ENCODE measurements at regions not wholly inside any gene's neighbourhood (a gene's known extent, or its start where the extent isn't known, plus 50 kb on each side); places are given as distances from the start of the nearest gene placed in this dataset.
"Not testable (repeated sequence)": the region's sequence is repeated elsewhere in the genome, so short reads cannot be mapped to it uniquely, and the experiment has no call there.

GRCh38 chr16:31581065-31581464, 53.4 kb downstream of the AHSP start:
- not testable (repeated sequence) for DNase-seq (ENCODE audit: low spot score)

- DNase-seq (ENCODE audit: low spot score): not testable (repeated sequence)
These were observed 74.2 kb downstream of the AHSP start for GRCh38 chr16:31601737-31602384.

- DNase-seq (ENCODE audit: low spot score): no peak
These were observed 90.4 kb downstream of the AHSP start for GRCh38 chr16:31618130-31618529.

GRCh38 chr16:31636433-31636832, 108.7 kb downstream of the AHSP start:
- DNase-seq (ENCODE audit: low spot score): no peak

GRCh38 chr16:31641279-31641678, 113.6 kb downstream of the AHSP start:
- DNase-seq (ENCODE audit: low spot score): no peak

GRCh38 chr16:31655674-31656073, 128.0 kb downstream of the AHSP start:
- not testable (repeated sequence) for DNase-seq (ENCODE audit: low spot score)

- DNase-seq (ENCODE audit: low spot score): no peak
These were observed 137.2 kb downstream of the AHSP start for GRCh38 chr16:31664683-31665482.

GRCh38 chr16:31674686-31675085, 147.0 kb downstream of the AHSP start:
- no peak for DNase-seq (ENCODE audit: low spot score)

- no peak for DNase-seq (ENCODE audit: low spot score)
These were observed 149.0 kb downstream of the AHSP start for GRCh38 chr16:31676731-31677130.

GRCh38 chr16:31678649-31679325, 151.1 kb downstream of the AHSP start:
- DNase-seq (ENCODE audit: low spot score): no peak

- DNase-seq (ENCODE audit: low spot score): not testable (repeated sequence)
These were observed 161.6 kb downstream of the AHSP start for GRCh38 chr16:31689331-31689730.

GRCh38 chr16:31692338-31692737, 164.6 kb downstream of the AHSP start:
- DNase-seq (ENCODE audit: low spot score): not testable (repeated sequence)

GRCh38 chr16:31693733-31694132, 166.0 kb downstream of the AHSP start:
- DNase-seq (ENCODE audit: low spot score): no peak

- DNase-seq (ENCODE audit: low spot score): no peak
These were observed 166.8 kb downstream of the AHSP start for GRCh38 chr16:31694461-31694860.

- no peak for DNase-seq (ENCODE audit: low spot score)
These were observed 168.0 kb downstream of the AHSP start for GRCh38 chr16:31695667-31696066.

- peak; percentile 66 for DNase-seq (ENCODE audit: low spot score)
These were observed 169.5 kb downstream of the AHSP start for GRCh38 chr16:31696968-31697743.

GRCh38 chr16:31697744-31698125, 170.0 kb downstream of the AHSP start:
- DNase-seq (ENCODE audit: low spot score): no peak

- DNase-seq (ENCODE audit: low spot score): no peak
These were observed 171.2 kb downstream of the AHSP start for GRCh38 chr16:31698901-31699300.

GRCh38 chr16:31699601-31700000, 171.9 kb downstream of the AHSP start:
- DNase-seq (ENCODE audit: low spot score): no peak

GRCh38 chr16:31700200-31700529, 172.5 kb downstream of the AHSP start:
- DNase-seq (ENCODE audit: low spot score): peak; percentile 52

- DNase-seq (ENCODE audit: low spot score): no peak
These were observed 172.8 kb upstream of the ZNF267 start for GRCh38 chr16:31700530-31701388.
